ENCODE measurements at regions not wholly inside any gene's neighbourhood (a gene's known extent, or its start where the extent isn't known, plus 50 kb on each side); places are given as distances from the start of the nearest gene placed in this dataset.

- TF ChIP-seq PRMT5 (CRISPR knock-in tag; IDR thresholded peaks at IDR 0.05) (no peak), SPI1 (IDR thresholded peaks at IDR 0.05; ENCODE audit: borderline replicate concordance, low read depth, low read length) (no peak), ZC3H8 (IDR thresholded peaks at IDR 0.05) (no peak), PURB (CRISPR knock-in tag; IDR thresholded peaks at IDR 0.05; ENCODE audit: low read depth) (no peak), STAG1 (CRISPR knock-in tag; IDR thresholded peaks at IDR 0.05; ENCODE audit: borderline replicate concordance) (no peak), SRSF3 (IDR thresholded peaks at IDR 0.05; ENCODE audit: insufficient read depth, low read length) (no peak), ATF7 (IDR thresholded peaks at IDR 0.05) (no peak), FUS (optimal IDR thresholded peaks at IDR 0.05; ENCODE audit: low read depth, low read length) (no peak), TSC22D4 (tag; IDR thresholded peaks at IDR 0.05) (no peak), ZNF699 (CRISPR knock-in tag; IDR thresholded peaks at IDR 0.05; ENCODE audit: insufficient replicate concordance) (no peak), MXI1 (IDR thresholded peaks at IDR 0.05; ENCODE audit: low read depth, low read length) (no peak)
- TF ChIP-seq, protein P1, sequence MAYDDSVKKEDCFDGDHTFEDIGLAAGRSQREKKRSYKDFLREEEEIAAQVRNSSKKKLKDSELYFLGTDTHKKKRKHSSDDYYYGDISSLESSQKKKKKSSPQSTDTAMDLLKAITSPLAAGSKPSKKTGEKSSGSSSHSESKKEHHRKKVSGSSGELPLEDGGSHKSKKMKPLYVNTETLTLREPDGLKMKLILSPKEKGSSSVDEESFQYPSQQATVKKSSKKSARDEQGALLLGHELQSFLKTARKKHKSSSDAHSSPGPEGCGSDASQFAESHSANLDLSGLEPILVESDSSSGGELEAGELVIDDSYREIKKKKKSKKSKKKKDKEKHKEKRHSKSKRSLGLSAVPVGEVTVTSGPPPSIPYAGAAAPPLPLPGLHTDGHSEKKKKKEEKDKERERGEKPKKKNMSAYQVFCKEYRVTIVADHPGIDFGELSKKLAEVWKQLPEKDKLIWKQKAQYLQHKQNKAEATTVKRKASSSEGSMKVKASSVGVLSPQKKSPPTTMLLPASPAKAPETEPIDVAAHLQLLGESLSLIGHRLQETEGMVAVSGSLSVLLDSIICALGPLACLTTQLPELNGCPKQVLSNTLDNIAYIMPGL (CRISPR knock-in tag; IDR thresholded peaks at IDR 0.05), result no peak
- intact Hi-C loops (cut with micrococcal nuclease) (no loop called here), in situ Hi-C loops (cut with MboI) (no loop called here)
- H4K20me1 ChIP-seq (replicated peaks; ENCODE audit: control insufficient read depth, insufficient read depth, low read length), result 0 out of 2 replicates have a peak, but pooled peaks cover 3% of the 10 kb centered on the region
- no TSS peak for BruUV-seq (replicated peaks)
- no peaks in the 10 kb centered on the region for H3K4me1 ChIP-seq (replicated peaks in 1 of 2; ENCODE audit: control insufficient read depth in 2 of 2, insufficient read depth in 2 of 2, low read length in 2 of 2)
- no peak for FAIRE-seq
- H3K9ac ChIP-seq (ENCODE audit: insufficient read depth in 1 of 2, low read depth in 2 of 2, low read length in 2 of 2), result no peak overlapping the region
- no peaks in the 10 kb centered on the region for H3K9me3 ChIP-seq (replicated peaks; ENCODE audit: control insufficient read depth, insufficient read depth, low read depth, low read length)
- no peak overlapping the region for H3K27ac ChIP-seq (ENCODE audit: extremely low read depth, low read depth, low read length)
- ChIA-PET POLR2A (no interaction called here), CTCF (ENCODE audit: low intra/inter-chr PET ratio) (interaction anchor here (0.6 kb wide), 1 partner anchor 290 kb away, joined by 3 read pairs; no protein-coding TSS in a partner anchor)
- no peak overlapping the region for H3K4me2 ChIP-seq (ENCODE audit: insufficient read depth, low read length)
- no peak for DNase-seq (ENCODE audit: extremely low read depth in 1 of 4, low spot score in 3 of 4)
- no peak overlapping the region for H3K4me3 ChIP-seq
- ATAC-seq, result no peak
- no peak overlapping the region for H2AFZ ChIP-seq (ENCODE audit: low read depth, low read length)
- WGBS (ENCODE audit: insufficient coverage, low coverage, missing lambda C conversion rate), result 6% methylated on average over 16 of the region's 16 CpGs
- no peaks in the 10 kb centered on the region for H3K9me1 ChIP-seq (ENCODE audit: control insufficient read depth, insufficient read depth, low read length)
- no peaks in the 10 kb centered on the region for H3K79me2 ChIP-seq (ENCODE audit: control insufficient read depth, insufficient read depth, low read length)
- no peaks in the 10 kb centered on the region for H3K36me3 ChIP-seq (ENCODE audit: control insufficient read depth, insufficient read depth, low read length)
- peaks cover 4 to 20% of the 10 kb centered on the region in 2 experiments; a peak in 4 of 5 replicates for H3K27me3 ChIP-seq (ENCODE audit: control insufficient read depth in 2 of 2, insufficient read depth in 2 of 2, low read length in 2 of 2)
Observed at GRCh38 chr14:92252323-92252722, 70.6 kb upstream of the SLC24A4 start.

Measured in K562 (cell line).